ENCODE measurements at regions not wholly inside any gene's neighbourhood (a gene's known extent, or its start where the extent isn't known, plus 50 kb on each side); places are given as distances from the start of the nearest gene placed in this dataset.

- TF ChIP-seq ZNF384 (IDR thresholded peaks at IDR 0.05; ENCODE audit: low read depth, low read length) (no peak), TRIM25 (IDR thresholded peaks at IDR 0.05; ENCODE audit: borderline replicate concordance) (no peak), MLLT1 (IDR thresholded peaks at IDR 0.05) (no peak), MXD1 (CRISPR knock-in tag; IDR thresholded peaks at IDR 0.05; ENCODE audit: borderline replicate concordance, poor library complexity, severe bottlenecking) (no peak), AFF1 (IDR thresholded peaks at IDR 0.05; ENCODE audit: low read depth in 1 of 2, partially characterized antibody in 2 of 2) (no peak), CBX8 (IDR thresholded peaks at IDR 0.05; ENCODE audit: borderline replicate concordance, extremely low read depth, low read depth, low read length, poor library complexity, severe bottlenecking) (no peak), MLX (CRISPR knock-in tag; conservative IDR thresholded peaks at IDR 0.05) (no peak), RERE (CRISPR knock-in tag; IDR thresholded peaks at IDR 0.05; ENCODE audit: borderline replicate concordance) (no peak)
These were observed 356.3 kb upstream of the HSF2 start (continued) for GRCh38 chr6:122042960-122043735.

All from K562 (cell line).